SU-DHL-6 (cell line): ENCODE measurements at regions not wholly inside any gene's neighbourhood (a gene's known extent, or its start where the extent isn't known, plus 50 kb on each side); places are given as distances from the start of the nearest gene placed in this dataset.

Source experiments
- CTCF ChIP-seq: fragments of 200-600 bp; sonication (generic); IDR thresholded peaks from one replicate; pipeline ENCODE4 v1.5.1; 2017; ENCODE audit warnings: antibody characterized with exemption, mild to moderate bottlenecking, low read length, moderate library complexity; ENCODE audit not compliant: insufficient read depth, poor library complexity, severe bottlenecking
- EZH2phosphoT487 ChIP-seq: fragments of 200-600 bp; sonication (generic), shearing (Covaris generic); conservative IDR thresholded peaks from 2 replicates; pipeline ENCODE4 v1.6.1; 2018; ENCODE audit warnings: mild to moderate bottlenecking, antibody characterized with exemption, low read length, moderate library complexity, mixed read lengths

- TF ChIP-seq CTCF (no peak), EZH2phosphoT487 (no peak)
Observed at GRCh38 chr12:59393506-59393905, 202.3 kb upstream of the SLC16A7 start.
